Skeletal muscle satellite cell (primary cell): ENCODE measurements at regions not wholly inside any gene's neighbourhood (a gene's known extent, or its start where the extent isn't known, plus 50 kb on each side); places are given as distances from the start of the nearest gene placed in this dataset.

ENCODE experiments used
- H3K27me3 ChIP-seq: 2 replicates; pipeline ENCODE4 v1.7.0; 2013; ENCODE audit warnings: low read length; ENCODE audit not compliant: control insufficient read depth, insufficient read depth
- H3K36me3 ChIP-seq: 2 replicates; pipeline ENCODE4 v1.7.0; 2013; ENCODE audit warnings: mild to moderate bottlenecking, control low read depth, low read length; ENCODE audit not compliant: insufficient read depth
- H3K4me1 ChIP-seq: 2 replicates; pipeline ENCODE4 v1.7.0; 2013; ENCODE audit warnings: low read length; ENCODE audit not compliant: control insufficient read depth, insufficient read depth
- H3K4me2 ChIP-seq: 2 replicates; pipeline ENCODE4 v1.7.0; 2013; ENCODE audit warnings: mild to moderate bottlenecking, low read length
- H3K4me3 ChIP-seq: 2 replicates; pipeline ENCODE4 v1.7.0; 2013; ENCODE audit warnings: low read length
- H3K9ac ChIP-seq: 2 replicates; pipeline ENCODE4 v1.7.0; 2013; ENCODE audit warnings: mild to moderate bottlenecking, low read depth, low read length, moderate library complexity
- H3K9me3 ChIP-seq: replicated peaks from 2 replicates; pipeline ENCODE4 v1.7.0; 2013; ENCODE audit warnings: mild to moderate bottlenecking, control low read depth, low read length

GRCh38 chr9:3730511-3730922 lies 204.7 kb upstream of the RFX3 start:
- Histone ChIP-seq H3K27me3 (no peaks in the 10 kb centered on the region), H3K9me3 (no peaks in the 10 kb centered on the region), H3K36me3 (no peaks in the 10 kb centered on the region), H3K4me1 (peaks cover 3% of the 10 kb centered on the region), H3K9ac (no peak overlapping the region), H3K4me2 (no peak overlapping the region), H3K4me3 (no peak overlapping the region)

DNA sequence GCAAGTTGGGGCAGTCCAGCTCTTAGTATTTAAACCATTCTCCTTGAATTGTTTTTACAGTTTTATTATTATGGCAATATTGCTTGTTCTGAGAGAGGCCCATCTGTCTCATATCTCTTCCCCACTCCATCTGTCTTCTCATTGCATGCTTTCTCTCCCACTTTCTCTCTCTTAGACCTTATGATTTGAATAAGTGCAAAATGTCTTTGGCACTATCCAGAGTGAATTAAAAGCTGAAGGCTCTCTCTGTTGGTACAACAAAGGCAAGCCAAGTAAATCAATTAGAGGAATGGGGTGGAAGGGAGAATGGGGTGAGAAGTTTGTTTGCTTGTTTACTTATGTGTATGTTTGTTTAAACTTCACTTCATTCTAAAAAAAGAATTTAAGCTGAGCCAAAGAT lies 195.3 kb upstream of the RFX3 start:
- Histone ChIP-seq H3K9ac (no peak overlapping the region), H3K4me3 (no peak overlapping the region), H3K36me3 (no peaks in the 10 kb centered on the region), H3K4me1 (no peaks in the 10 kb centered on the region), H3K4me2 (no peak overlapping the region), H3K9me3 (no peaks in the 10 kb centered on the region), H3K27me3 (no peaks in the 10 kb centered on the region)

GRCh38 chr9:3719286-3719685 lies 193.5 kb upstream of the RFX3 start:
- Histone ChIP-seq H3K27me3 (no peaks in the 10 kb centered on the region), H3K4me1 (no peaks in the 10 kb centered on the region), H3K4me2 (no peak overlapping the region), H3K36me3 (no peaks in the 10 kb centered on the region), H3K4me3 (no peak overlapping the region), H3K9me3 (no peaks in the 10 kb centered on the region), H3K9ac (no peak overlapping the region)

DNA sequence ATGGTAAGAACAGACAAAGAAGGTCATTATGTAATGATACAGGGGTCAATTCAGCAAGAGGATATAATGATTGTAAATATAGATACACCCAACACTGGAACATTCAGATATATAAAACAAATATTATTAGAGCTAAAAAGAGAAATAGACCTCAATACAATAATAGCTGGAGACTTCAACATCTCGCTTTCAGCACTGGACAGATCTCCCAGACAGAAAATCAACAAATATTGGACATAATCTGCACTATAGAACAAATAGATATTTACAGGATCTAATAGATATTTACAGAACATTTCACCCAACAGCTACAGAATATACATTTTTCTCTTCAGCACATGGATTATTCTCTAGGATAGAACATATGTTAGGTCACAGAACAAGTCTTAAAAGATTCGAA lies 190.6 kb upstream of the RFX3 start:
- no peak overlapping the region for H3K4me2 ChIP-seq
- H3K4me3 ChIP-seq = no peak overlapping the region
- no peaks in the 10 kb centered on the region for H3K4me1 ChIP-seq
- no peaks in the 10 kb centered on the region for H3K9me3 ChIP-seq
- no peaks in the 10 kb centered on the region for H3K36me3 ChIP-seq
- no peaks in the 10 kb centered on the region for H3K27me3 ChIP-seq
- no peak overlapping the region for H3K9ac ChIP-seq

- no peaks in the 10 kb centered on the region for H3K36me3 ChIP-seq
- no peaks in the 10 kb centered on the region for H3K4me1 ChIP-seq
- no peak overlapping the region for H3K4me2 ChIP-seq
- no peak overlapping the region for H3K4me3 ChIP-seq
- peaks cover 7% of the 10 kb centered on the region for H3K27me3 ChIP-seq
- H3K9ac ChIP-seq = no peak overlapping the region
- H3K9me3 ChIP-seq = no peaks in the 10 kb centered on the region
Measured at GRCh38 chr9:3708751-3709150, 182.9 kb upstream of the RFX3 start.

- no peak overlapping the region for H3K9ac ChIP-seq
Measured at GRCh38 chr9:3704890-3705289, 179.1 kb upstream of the RFX3 start.

GRCh38 chr9:3700772-3701171 lies 175.0 kb upstream of the RFX3 start:
- H3K4me3 ChIP-seq = no peak overlapping the region
- peaks cover 16% of the 10 kb centered on the region for H3K27me3 ChIP-seq
- no peak overlapping the region for H3K9ac ChIP-seq
- H3K9me3 ChIP-seq = no peaks in the 10 kb centered on the region
- no peaks in the 10 kb centered on the region for H3K36me3 ChIP-seq
- H3K4me1 ChIP-seq = no peaks in the 10 kb centered on the region
- H3K4me2 ChIP-seq = no peak overlapping the region

More at GRCh38 chr9:3704890-3705289, 179.1 kb upstream of the RFX3 start:
- Histone ChIP-seq H3K36me3 (no peaks in the 10 kb centered on the region), H3K27me3 (peaks cover 16% of the 10 kb centered on the region), H3K4me3 (no peak overlapping the region), H3K4me2 (no peak overlapping the region), H3K9me3 (no peaks in the 10 kb centered on the region), H3K4me1 (no peaks in the 10 kb centered on the region)

DNA sequence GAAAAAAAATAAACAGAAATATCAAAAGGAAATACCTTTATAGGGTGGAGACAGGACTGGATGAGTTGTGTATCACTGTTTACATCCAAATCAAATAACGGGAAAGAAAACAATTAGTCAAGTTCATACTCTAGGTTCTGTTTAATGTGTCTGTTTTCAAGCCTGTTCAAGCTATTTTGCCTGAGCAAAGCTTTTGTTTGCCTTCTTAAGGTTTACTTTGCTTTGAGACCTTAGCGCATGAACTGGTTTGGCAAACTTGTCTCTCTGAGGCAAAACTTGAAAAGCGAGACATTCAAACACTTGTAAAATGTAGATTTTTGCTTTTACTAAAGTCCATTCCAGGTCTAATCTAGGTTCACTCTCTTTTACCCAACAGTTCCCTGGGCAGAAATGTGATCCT lies 174.1 kb upstream of the RFX3 start:
- no peaks in the 10 kb centered on the region for H3K9me3 ChIP-seq
- no peak overlapping the region for H3K4me3 ChIP-seq
- no peaks in the 10 kb centered on the region for H3K36me3 ChIP-seq
- peaks cover 12% of the 10 kb centered on the region for H3K27me3 ChIP-seq
- no peak overlapping the region for H3K4me2 ChIP-seq
- no peaks in the 10 kb centered on the region for H3K4me1 ChIP-seq
- H3K9ac ChIP-seq = no peak overlapping the region

- Histone ChIP-seq H3K9ac (no peak overlapping the region), H3K27me3 (peaks cover 7% of the 10 kb centered on the region), H3K9me3 (no peaks in the 10 kb centered on the region), H3K4me1 (no peaks in the 10 kb centered on the region), H3K36me3 (no peaks in the 10 kb centered on the region), H3K4me3 (no peak overlapping the region), H3K4me2 (no peak overlapping the region)
Measured at GRCh38 chr9:3698531-3698930, 172.7 kb upstream of the RFX3 start.

DNA sequence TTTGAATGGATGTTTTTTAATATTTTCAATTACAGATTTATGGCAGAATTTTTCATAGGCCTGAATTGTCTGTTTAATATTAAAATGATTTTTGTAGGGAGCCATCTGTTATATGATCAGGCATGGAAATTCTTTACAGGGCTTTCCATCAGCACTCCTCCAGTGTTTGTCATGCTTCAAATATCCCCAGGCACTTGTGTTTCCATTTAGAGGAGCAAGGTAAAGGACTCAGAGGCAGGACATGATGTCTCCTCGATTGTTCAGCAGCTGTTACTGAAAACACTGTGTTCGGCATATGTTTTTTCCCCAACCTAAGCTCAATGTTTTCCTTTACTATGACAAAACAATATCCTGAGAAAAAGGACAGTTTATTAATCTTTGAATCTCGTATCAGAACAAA lies 172.3 kb upstream of the RFX3 start:
- H3K9ac ChIP-seq = no peak overlapping the region

DNA sequence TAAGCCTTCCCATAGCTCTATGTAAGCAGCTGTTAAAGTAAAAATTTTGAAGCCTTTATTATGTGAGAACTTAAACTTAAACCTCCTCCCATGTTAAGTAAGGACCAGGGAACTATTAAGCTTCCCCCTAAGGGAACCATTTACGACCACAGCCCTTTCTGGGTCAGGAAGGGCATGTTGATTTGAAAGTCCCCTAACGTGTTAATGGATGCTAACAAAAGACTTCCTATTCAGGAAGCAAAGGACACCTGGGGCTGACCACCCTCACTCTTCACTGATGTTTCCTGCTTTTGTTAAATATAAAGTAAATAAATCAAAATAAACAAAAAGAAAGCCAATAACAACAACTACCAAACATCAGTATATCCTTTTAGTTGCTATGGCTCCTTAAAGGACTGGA lies 170.6 kb upstream of the RFX3 start:
- H3K4me2 ChIP-seq = no peak overlapping the region
- no peaks in the 10 kb centered on the region for H3K36me3 ChIP-seq
- no peaks in the 10 kb centered on the region for H3K9me3 ChIP-seq
- no peak overlapping the region for H3K4me3 ChIP-seq
- H3K27me3 ChIP-seq = no peaks in the 10 kb centered on the region
- H3K9ac ChIP-seq = no peak overlapping the region
- no peaks in the 10 kb centered on the region for H3K4me1 ChIP-seq

More for the DNA sequence above, 172.3 kb upstream of the RFX3 start:
- Histone ChIP-seq H3K27me3 (peaks cover 3% of the 10 kb centered on the region), H3K36me3 (no peaks in the 10 kb centered on the region), H3K4me1 (no peaks in the 10 kb centered on the region), H3K9me3 (no peaks in the 10 kb centered on the region), H3K4me3 (no peak overlapping the region), H3K4me2 (no peak overlapping the region)

DNA sequence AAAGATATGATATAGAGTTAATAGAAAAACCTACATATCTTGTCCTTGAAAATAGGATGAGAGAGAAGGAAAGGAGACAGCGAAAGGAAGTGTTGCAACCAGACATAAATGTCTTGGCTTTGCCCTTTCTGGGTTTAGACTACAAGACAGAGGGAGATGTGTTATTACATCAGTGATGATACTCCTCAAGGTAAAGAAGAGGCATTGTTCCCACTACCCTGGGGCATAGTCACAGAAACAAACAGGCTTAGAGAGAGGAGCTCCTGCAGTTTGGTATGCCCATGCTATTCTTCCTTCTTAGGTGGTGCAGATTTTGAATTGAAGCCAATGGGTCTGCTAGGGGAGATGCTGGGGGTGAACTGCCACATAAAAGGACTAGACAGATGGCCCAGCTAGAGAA lies 166.8 kb upstream of the RFX3 start:
- no peaks in the 10 kb centered on the region for H3K36me3 ChIP-seq
- H3K9ac ChIP-seq = no peak overlapping the region
- H3K27me3 ChIP-seq = no peaks in the 10 kb centered on the region
- no peak overlapping the region for H3K4me2 ChIP-seq
- no peaks in the 10 kb centered on the region for H3K4me1 ChIP-seq
- no peak overlapping the region for H3K4me3 ChIP-seq
- H3K9me3 ChIP-seq = no peaks in the 10 kb centered on the region
